PC-9 (cell line): ENCODE measurements at regions not wholly inside any gene's neighbourhood (a gene's known extent, or its start where the extent isn't known, plus 50 kb on each side); places are given as distances from the start of the nearest gene placed in this dataset.

Source experiments
- BruUV-seq: library from RNA; stranded (reverse); fragments of 400-500 nt; replicated peaks from 2 replicates; lab custom pipeline; 2021; lab: Mats Ljungman, UMichigan
- CTCF ChIA-PET: fragments of 300-600 bp; sonication (Branson Sonifier 250); formaldehyde crosslinking; loops from one replicate; lab custom pipeline; 2022; ENCODE audit warnings: antibody characterized with exemption; lab: Charles Lee
- POLR2A ChIA-PET: fragments of 300-600 bp; sonication (Branson Sonifier 250); formaldehyde crosslinking; loops from one replicate; lab custom pipeline; 2022; ENCODE audit warnings: antibody characterized with exemption; ENCODE audit not compliant: unreplicated experiment; lab: Charles Lee
- DNase-seq, 2 experiments: peaks; one replicate each; pipeline versions ENCODE4 v3.0.0 to v3.0.0-alpha.2; 2015 to 2022; ENCODE audit warnings: mixed read lengths in 1 of 2
- H2AFZ ChIP-seq: fragments of 200-600 bp; sonication (generic); 2 replicates; pipeline ENCODE4 v1.8.1; 2017; ENCODE audit warnings: antibody characterized with exemption
- H3F3A ChIP-seq: fragments of 200-600 bp; sonication (generic); 2 replicates; pipeline ENCODE4 v1.8.1; 2017; ENCODE audit warnings: antibody characterized with exemption, mild to moderate bottlenecking, low read depth; ENCODE audit not compliant: insufficient read depth
- H3K27ac ChIP-seq: fragments of 200-600 bp; sonication (generic); 2 replicates; pipeline ENCODE4 v1.6.1; 2016; ENCODE audit warnings: mixed run types
- H3K27me3 ChIP-seq: fragments of 200-600 bp; sonication (generic); 2 replicates; pipeline ENCODE4 v1.6.1; 2016; ENCODE audit warnings: low read depth, mixed run types; ENCODE audit not compliant: insufficient read depth
- H3K36me3 ChIP-seq: fragments of 200-600 bp; sonication (generic); 2 replicates; pipeline ENCODE4 v1.6.1; 2016; ENCODE audit warnings: low read depth, mixed run types
- H3K4me1 ChIP-seq: fragments of 200-600 bp; sonication (generic); replicated peaks from 2 replicates; pipeline ENCODE4 v1.6.1; 2016; ENCODE audit warnings: mixed run types; ENCODE audit not compliant: insufficient read depth
- H3K4me2 ChIP-seq: fragments of 200-600 bp; sonication (generic); 2 replicates; pipeline ENCODE4 v1.6.1; 2017; ENCODE audit warnings: mixed run types
- H3K4me3 ChIP-seq: fragments of 200-600 bp; sonication (generic); 2 replicates; pipeline ENCODE4 v1.6.1; 2016; ENCODE audit warnings: mixed run types
- H3K79me2 ChIP-seq: fragments of 200-600 bp; sonication (generic); 2 replicates; pipeline ENCODE4 v1.6.1; 2017; ENCODE audit warnings: low read depth, mixed run types
- H3K9me2 ChIP-seq: fragments of 200-600 bp; sonication (generic); 2 replicates; pipeline ENCODE4 v1.8.1; 2017; ENCODE audit warnings: mild to moderate bottlenecking; ENCODE audit not compliant: insufficient read depth
- H3K9me3 ChIP-seq: fragments of 200-600 bp; sonication (generic); 2 replicates; pipeline ENCODE4 v1.8.1; 2016; ENCODE audit warnings: low read depth; ENCODE audit not compliant: insufficient read depth
- H4K20me1 ChIP-seq: fragments of 200-600 bp; sonication (generic); 2 replicates; pipeline ENCODE4 v1.8.1; 2017; ENCODE audit not compliant: insufficient read depth
- CTCF ChIP-seq: fragments of 200-600 bp; sonication (generic); conservative IDR thresholded peaks from 2 replicates; pipeline ENCODE4 v1.6.1; 2017; ENCODE audit warnings: mixed run types, antibody characterized with exemption, mild to moderate bottlenecking, moderate library complexity
- EZH2 ChIP-seq: fragments of 200-600 bp; sonication (generic); IDR thresholded peaks from 2 replicates; pipeline ENCODE4 v1.8.0; 2017; ENCODE audit warnings: antibody characterized with exemption, low read depth
- intact Hi-C: fragments of 100-400 bp; cut with micrococcal nuclease; formaldehyde crosslinking; loops from one replicate; pipeline ENCODE4 v1.10.0; 2022; ENCODE audit not compliant: unreplicated experiment

- Histone ChIP-seq H3K9me2 (no peaks in the 10 kb centered on the region), H3K79me2 (no peaks in the 10 kb centered on the region), H3K27me3 (no peaks in the 10 kb centered on the region), H3K4me1 (no peaks in the 10 kb centered on the region), H2AFZ (no peak overlapping the region), H3K4me2 (no peak overlapping the region), H3K4me3 (no peak overlapping the region), H4K20me1 (no peaks in the 10 kb centered on the region), H3K36me3 (no peaks in the 10 kb centered on the region), H3K27ac (no peak overlapping the region), H3K9me3 (no peaks in the 10 kb centered on the region), H3F3A (no peaks in the 10 kb centered on the region)
- TF ChIP-seq CTCF (no peak), EZH2 (no peak)
- POLR2A ChIA-PET = no interaction called here
- intact Hi-C loops = no loop called here
- no TSS peak for BruUV-seq
- no peak for DNase-seq
- CTCF ChIA-PET = no interaction called here
These were observed 107.9 kb upstream of the FREM1 start for GRCh38 chr9:15018096-15018637.

GRCh38 chr9:15010581-15010980 lies 100.4 kb upstream of the FREM1 start:
- no peak for DNase-seq
- no TSS peak for BruUV-seq
- Histone ChIP-seq H3K27me3 (no peaks in the 10 kb centered on the region), H3K36me3 (no peaks in the 10 kb centered on the region), H3K4me1 (no peaks in the 10 kb centered on the region), H3F3A (no peaks in the 10 kb centered on the region), H2AFZ (no peak overlapping the region), H3K4me2 (no peak overlapping the region), H4K20me1 (no peaks in the 10 kb centered on the region), H3K9me2 (no peaks in the 10 kb centered on the region), H3K9me3 (no peaks in the 10 kb centered on the region), H3K4me3 (no peak overlapping the region), H3K79me2 (no peaks in the 10 kb centered on the region), H3K27ac (no peak overlapping the region)
- intact Hi-C loops = no loop called here
- ChIA-PET CTCF (no interaction called here), POLR2A (no interaction called here)
- TF ChIP-seq CTCF (no peak), EZH2 (no peak)

DNA sequence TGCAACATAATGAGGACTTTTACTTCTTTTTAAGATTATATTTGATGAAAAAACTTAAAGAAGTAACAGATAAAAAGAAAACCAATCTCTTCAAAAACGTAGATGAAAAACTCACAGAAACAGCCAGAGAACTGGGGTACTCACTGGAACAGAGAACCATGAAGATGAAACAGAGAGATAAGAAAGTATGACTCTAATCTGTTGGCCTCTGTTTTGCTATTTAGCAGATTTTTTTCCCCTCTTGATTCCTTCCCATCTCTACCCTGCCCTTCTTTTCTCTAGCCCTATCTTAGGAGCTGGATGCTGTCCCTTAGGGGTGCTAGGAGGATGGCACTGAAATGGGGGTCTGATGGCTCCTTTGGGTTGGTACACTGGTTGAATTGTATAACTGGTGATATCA lies 97.5 kb upstream of the FREM1 start:
- no peak for TF ChIP-seq EZH2
- no peak for TF ChIP-seq CTCF
- no peaks in the 10 kb centered on the region for H3F3A ChIP-seq
- H3K27me3 ChIP-seq = no peaks in the 10 kb centered on the region
- H2AFZ ChIP-seq = no peak overlapping the region
- H3K4me2 ChIP-seq = no peak overlapping the region
- POLR2A ChIA-PET = no interaction called here
- H3K27ac ChIP-seq = no peak overlapping the region
- no peak for DNase-seq
- no peaks in the 10 kb centered on the region for H3K9me3 ChIP-seq
- no peaks in the 10 kb centered on the region for H3K9me2 ChIP-seq
- no peaks in the 10 kb centered on the region for H3K79me2 ChIP-seq
- CTCF ChIA-PET = no interaction called here
- H3K4me1 ChIP-seq = no peaks in the 10 kb centered on the region
- intact Hi-C loops = no loop called here
- H4K20me1 ChIP-seq = no peaks in the 10 kb centered on the region
- no TSS peak for BruUV-seq
- no peaks in the 10 kb centered on the region for H3K36me3 ChIP-seq
- H3K4me3 ChIP-seq = no peak overlapping the region
